Stimulated activated CD4-positive, alpha-beta T cell treated with anti-CD3 and anti-CD28 coated beads, Interleukin-15, amount 100 ng/mL, for 48 hours (primary cell): ENCODE measurements at regions not wholly inside any gene's neighbourhood (a gene's known extent, or its start where the extent isn't known, plus 50 kb on each side); places are given as distances from the start of the nearest gene placed in this dataset.

Experiments used
- DNase-seq, 2 donors: peaks; one replicate each; pipeline ENCODE4 v3.0.0-alpha.2; 2020; ENCODE audit warnings: low read depth in 2 of 2

DNA sequence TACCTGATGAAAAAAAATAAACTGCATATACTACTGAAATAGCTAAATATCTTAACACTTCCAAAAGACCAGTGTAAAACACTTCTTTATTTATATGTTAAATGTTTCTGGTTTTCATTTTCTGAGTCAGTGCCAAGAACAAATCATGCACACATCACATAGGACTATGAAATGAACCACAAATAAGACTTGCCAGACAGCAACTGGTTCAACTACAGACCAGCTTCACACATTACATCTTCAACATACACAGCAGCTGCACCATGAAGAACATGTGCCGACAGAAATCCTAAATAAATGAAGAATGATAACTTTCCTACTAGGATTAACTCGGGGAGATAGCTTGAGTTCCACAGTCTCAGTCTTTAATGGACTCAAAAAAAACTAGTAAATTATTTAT, 168.3 kb upstream of the STXBP5 start:
- DNase-seq, result no peak

GRCh38 chr6:147037881-147038280, 166.3 kb upstream of the STXBP5 start:
- no peak for DNase-seq

DNA sequence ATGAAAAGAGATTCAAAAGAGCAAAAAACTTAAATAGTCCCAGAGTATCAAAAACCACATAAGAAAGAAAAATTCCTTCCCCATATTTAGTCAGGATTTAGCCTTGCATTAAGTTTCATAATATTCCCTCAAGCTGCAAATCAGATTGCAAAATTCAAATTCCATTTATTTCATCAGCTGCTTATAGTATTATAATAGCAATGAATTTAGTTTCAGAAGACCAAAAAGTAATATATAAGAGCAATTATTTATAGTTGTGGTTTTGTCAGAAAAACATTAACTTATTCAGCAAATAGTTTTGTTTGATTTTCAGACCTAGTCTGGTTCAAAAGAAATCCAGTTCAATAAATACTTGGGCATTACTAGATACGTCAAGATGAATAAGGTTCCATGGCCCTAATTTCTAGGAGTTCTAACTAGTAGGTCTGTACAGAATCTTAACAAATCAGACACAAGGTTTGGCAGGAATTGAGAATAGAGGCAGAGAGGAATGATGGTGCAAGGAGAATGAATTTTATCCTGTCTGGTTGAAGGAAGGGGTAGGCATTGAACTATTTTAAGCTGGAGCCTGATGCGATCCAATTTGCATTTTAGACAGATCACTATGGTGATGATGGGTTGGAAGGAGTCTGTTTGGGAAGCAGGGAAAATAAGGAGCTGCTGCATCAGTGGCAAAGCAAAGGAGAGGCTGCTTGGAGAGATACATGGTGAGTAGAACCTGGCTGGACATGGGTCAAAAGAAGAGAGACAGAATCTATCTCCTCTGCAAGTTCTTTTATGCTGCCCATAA, 163.9 kb upstream of the STXBP5 start:
- no peak for DNase-seq

DNA sequence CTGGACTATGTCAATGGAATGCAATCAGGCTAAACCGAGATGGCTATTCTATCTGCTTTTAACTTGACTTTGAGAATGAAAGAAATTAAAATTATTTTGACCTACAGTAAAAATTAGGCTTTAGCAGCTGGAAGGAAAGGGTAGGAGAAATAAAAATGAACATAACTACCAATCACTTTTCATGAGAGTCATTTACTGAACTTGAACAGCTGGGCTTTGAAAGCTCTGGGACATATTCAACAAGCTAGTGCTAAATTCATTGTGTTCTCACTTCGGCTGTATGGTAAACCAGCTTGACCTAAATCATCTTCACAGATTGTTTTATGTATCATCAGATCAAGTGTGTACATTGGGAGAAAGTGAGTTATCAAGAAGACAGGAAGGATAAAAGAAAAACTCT, 161.5 kb upstream of the STXBP5 start:
- no peak for DNase-seq

DNA sequence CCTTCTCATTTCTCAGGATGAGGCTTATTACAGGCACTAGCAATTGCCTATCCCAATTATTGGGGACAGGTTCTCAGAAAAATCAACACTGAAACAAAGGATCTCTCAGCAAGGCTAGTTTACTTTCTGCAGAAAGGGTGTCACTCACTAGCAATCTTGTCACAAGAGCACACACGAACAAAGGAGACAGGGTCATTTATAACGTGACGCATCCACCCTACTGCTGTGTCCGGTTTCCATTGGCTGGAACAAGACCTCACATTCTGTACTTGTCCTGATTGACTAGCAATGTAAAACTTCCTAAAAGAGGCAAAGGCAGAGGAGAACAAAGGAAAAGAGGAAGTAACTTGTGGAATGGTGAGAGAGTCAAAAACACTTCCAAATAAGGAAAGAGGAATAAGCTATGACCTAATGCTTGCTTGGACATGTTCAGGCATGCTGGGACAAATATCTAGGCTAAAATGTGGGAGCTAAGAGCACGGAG, 160.2 kb upstream of the STXBP5 start:
- DNase-seq, result no peak

DNA sequence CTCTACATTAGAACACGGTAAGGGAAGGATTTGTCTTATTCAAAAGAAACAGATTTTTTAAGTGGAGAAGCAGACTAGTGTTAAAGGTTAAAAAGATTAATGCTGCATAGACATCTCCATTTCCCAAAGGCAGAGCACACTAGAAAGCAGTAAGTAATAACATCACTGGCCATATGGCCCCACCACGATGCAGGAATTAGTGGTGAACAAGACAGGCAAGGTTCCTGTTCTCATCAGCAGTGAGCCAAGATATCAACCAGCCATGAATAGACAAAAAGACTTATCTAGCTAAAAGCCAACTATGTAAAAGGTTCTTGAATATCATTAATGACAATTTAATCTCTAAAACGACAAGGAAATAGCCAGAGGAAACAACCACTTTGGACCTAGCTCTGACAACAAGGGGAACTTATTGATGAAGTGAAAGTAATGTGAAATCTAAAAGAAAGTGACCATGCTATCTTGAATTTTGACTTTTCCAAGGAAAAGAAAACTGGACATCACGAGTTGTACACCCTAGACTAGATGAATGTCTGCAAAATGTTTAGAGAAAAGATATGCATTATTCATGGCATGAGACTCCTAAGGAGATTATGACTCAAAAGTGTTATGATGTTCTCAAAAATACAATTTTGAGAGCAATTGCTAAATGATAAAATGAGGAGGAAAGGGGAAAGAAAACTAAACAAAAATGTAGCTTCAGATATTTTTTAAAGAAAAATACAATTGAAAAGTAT, 157.9 kb upstream of the STXBP5 start:
- no peak for DNase-seq

GRCh38 chr6:147048930-147049329, 155.3 kb upstream of the STXBP5 start:
- no peak for DNase-seq

DNA sequence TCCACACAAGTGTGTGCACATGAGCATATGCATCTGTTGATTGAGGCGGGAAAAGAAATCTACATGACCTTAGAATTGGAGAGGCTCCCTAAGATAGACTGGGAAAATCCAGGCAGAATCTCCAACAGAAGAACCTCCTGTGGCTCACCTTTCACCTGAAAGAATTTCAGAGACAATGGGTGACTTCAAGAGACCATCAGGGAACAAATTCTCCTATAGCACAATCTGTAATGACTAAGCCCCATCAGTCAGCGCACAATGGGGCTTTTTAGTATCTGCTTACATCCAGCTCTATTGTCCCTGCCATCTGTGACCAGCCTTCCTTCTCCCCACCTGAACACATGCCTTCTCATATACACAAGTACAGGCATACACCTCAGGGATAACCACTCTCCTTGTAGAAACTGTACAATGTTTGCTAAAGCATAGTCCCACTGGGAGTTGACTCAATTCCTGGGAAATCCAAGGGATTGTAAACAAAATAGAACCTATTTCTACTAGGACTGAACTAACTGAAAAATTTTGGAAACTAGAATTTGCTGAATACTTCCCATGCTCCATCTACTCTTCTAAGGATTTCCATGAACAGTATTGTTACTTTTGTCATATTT, 150.8 kb upstream of the STXBP5 start:
- DNase-seq, result no peak

- DNase-seq, result no peak
These were observed 150.1 kb upstream of the STXBP5 start for GRCh38 chr6:147054158-147054557.

DNA sequence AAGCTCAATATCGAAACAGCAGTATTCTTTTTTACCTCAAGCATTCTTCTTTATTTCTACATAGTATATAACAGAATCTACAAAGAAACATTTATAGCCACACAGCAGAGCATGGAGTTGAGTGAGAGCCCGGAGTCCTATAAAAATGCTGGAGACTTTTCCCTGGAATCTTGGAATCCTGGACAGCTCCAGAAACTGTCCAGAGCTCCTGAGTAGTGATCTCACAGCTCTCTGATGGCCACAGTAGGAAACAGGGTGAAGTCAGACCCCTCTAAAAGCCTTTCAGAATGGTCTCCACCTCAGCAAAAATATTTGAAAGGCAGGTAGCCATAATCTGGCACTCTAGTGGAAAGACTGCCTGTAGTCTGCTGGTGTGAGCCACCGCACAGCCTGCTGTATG, 149.3 kb upstream of the STXBP5 start:
- no peak for DNase-seq

GRCh38 chr6:147055821-147056392, 148.3 kb upstream of the STXBP5 start:
- no peak for DNase-seq

DNA sequence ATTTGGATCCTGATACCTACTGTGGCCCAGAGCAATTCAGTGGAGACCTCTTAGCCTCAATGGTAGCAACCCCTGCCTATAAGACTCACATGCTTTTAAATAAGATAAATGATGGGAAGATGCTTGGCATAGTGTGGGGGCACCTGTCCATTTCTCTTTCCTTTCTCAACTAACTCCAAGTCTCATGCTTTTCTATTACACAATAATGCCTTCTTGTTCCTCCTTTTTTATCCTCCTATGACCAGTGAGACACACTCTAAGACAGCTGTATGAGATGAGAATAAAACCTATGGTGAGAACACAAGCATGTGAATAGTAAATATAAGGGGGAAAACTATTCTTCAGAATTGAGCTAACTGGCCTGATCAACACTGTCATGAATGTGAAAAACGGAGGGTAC, 147.0 kb upstream of the STXBP5 start:
- no peak for DNase-seq

- no peak for DNase-seq
These were observed 146.4 kb upstream of the STXBP5 start for GRCh38 chr6:147057705-147058342.

GRCh38 chr6:147058786-147059385, 145.3 kb upstream of the STXBP5 start:
- no peak for DNase-seq

DNA sequence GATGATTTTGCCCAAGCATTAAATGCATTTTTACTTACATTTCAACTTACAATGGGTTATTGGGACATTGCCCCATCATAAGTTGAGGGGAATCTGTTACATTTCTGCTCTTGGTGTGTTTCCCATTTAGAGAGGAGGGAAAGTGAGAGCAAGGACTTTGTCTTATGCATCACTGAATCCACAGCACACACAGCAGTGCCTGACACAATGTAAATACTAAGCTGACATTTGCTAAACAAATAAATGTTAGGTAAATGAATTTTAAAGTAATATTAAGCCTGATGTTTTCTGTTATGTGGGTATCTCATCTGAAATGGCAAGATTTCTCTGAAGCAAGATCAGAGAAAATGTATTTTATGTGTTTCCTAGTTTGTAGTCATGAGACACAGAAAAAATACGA, 143.6 kb upstream of the STXBP5 start:
- no peak for DNase-seq

- no peak for DNase-seq
These were observed 143.0 kb upstream of the STXBP5 start for GRCh38 chr6:147061252-147061651.

GRCh38 chr6:147063469-147064031, 140.7 kb upstream of the STXBP5 start:
- no peak for DNase-seq

DNA sequence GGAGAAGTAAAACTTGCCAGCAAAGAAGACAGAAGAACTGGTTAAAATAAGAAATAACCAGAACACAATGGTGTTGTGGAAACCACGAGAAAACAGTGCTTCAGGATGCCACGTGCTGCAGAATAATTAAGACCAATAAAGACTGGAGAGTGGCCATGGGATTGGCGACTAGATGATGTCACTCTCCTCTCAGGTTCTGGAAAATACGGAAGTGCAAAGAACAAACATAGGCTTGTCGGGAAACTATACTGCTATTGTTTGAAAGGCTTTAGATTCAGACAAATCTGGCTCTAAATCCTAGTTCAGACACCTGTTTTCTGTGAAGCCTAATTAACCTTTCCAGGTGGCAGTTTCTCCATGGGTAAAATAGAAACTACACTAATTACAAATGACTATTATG, 138.4 kb upstream of the STXBP5 start:
- no peak for DNase-seq

GRCh38 chr6:147067184-147067583, 137.0 kb upstream of the STXBP5 start:
- DNase-seq, result no peak

DNA sequence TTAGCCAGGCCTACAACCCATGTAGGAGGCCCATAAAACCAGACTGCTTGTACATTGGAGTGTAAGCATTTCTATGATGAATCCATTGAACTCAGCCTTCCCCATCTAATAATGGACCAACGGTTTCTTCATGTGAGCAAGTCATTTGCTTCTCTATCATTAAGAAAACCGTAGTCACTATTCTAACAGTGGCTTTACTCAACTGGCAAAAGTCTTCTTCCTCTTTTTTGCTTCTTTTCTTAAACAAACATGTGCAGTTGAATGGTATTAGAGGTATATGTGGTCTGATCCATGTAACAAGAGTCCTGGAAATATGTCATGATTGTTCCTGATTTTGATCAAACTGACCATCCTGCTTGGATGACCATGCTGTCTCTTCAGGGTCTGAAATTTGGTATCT, 132.4 kb upstream of the STXBP5 start:
- no peak for DNase-seq

DNA sequence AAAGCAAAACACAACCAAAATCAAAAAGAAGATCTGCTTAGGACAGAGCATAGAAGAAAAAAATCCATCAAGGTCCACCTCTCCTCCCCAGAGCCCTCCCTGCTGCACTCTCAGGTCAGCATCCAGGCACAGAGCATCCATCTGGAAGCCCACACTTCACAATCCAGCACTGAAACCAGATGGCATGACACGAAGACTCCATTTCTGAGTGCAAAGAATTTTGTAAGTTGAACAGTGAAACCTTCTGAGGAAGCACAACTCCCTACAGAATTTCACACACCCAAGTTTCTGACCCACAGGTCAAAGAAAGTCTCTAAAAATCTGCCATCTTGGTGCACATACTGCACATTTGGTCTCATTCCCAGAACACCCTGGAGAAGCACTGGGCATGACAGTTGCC, 128.8 kb upstream of the STXBP5 start:
- DNase-seq, result no peak
